HG03575 (cell line): ENCODE measurements at regions not wholly inside any gene's neighbourhood (a gene's known extent, or its start where the extent isn't known, plus 50 kb on each side); places are given as distances from the start of the nearest gene placed in this dataset.

Experiments
- ATAC-seq: cut with Tn5 transposase; IDR thresholded peaks from one replicate; pipeline ENCODE4 v1.9.1; 2021; ENCODE audit not compliant: unreplicated experiment, insufficient number of reproducible peaks, low FRiP score; ENCODE audit errors: extremely low read depth

DNA sequence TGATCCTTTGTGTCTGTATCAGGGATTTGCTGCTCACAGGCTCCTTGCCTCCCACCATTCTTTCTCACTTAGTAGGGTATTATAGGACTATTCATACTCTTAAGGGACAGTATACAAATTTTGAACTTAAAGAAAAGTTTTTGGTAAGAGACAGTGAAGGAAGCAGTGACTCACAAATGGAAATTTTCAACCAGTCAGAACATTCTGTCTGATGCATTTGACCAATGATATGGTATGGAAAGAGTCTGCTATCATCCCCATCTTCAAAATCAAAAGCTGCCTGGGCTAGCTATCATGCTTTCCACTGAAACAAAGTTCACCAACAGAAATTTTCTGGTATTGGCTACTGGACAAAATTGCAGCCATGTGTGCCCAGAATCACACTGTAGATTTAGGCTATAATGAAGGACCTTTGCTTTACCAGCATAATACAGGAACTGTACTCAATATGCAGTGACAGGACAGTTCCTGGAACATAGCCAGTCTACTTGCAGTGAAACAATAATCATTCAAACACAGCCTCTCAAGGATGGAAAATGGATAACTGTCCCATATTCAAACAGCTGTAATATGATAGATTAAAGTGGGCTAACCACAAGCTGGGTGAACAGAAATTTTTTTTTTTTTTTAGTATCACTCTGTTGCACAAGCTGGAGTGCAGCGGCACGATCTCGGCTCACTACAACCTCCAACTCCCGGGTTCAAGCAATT is 109.0 kb upstream of the ACSL4 start:
- ATAC-seq, result no peak

DNA sequence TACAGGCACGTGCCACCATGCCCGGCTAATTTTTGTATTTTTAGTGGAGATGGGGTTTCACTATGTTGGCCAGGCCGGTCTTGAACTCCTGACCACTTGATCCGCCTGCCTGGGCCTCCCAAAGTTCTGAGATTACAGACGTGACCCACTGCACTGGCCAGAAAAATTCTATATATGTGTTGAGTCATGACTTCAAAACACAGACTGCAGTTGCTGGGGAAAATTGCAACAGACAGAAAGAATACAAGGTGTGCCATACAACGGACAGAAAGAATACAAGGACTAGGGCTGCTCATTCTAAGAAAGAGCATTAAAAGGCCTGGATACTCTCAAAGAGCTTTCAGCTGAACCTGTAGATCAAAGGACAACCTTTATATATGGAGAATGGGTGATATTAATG is 109.6 kb upstream of the ACSL4 start:
- no peak for ATAC-seq

- ATAC-seq, result no peak
These were observed 111.1 kb upstream of the ACSL4 start for GRCh38 chrX:109843963-109844751.

GRCh38 chrX:109844986-109845385 is 111.9 kb upstream of the ACSL4 start:
- no peak for ATAC-seq

DNA sequence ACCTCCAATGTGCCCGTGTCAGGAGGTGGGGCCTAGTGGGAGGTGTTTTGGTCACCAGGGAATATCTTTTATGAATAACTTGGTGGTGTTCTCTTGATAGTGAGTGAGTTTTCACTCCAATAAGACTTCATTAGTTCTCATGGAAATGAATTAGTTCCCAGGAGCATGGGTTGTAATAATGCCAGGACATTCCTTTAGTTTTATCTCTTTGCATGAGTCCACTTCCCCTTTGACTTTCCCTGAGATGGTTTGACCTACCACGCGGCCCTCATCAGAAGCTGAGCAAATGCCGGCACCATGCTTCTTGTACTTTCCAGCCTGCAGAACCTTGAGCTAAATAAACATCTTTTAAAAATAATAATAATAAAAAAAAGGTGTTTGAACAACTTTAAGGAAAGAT is 112.9 kb upstream of the ACSL4 start:
- no peak for ATAC-seq

GRCh38 chrX:109847257-109848187 is 114.5 kb upstream of the ACSL4 start:
- no peak for ATAC-seq

DNA sequence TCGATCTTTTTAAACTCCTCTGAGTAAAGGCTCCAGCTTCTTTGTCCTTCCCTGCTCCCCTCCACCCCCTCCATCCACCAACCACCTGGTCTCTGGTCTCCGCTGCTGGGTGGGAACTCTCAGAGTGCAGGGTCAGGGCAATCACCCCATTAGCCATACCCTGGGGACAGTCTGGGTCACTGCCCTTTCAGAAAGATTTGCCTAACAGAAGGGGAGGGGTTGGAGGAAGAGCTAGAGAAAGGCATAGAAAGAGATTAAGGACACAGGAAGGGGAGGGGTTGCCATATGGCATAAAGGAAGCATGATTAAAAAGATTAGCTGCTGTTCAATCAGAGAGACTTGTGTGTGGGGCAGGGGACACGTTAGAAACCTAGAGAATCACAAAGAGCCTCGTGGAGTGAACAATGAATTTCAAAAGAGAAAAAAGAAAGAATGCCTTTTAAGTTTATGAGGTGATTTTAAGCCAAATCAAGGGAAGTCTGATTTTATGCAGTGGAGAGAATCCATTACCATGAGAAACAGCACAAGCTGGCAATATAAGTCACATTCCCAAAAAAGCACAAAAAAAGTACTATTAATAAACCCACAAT is 115.5 kb upstream of the ACSL4 start:
- no peak for ATAC-seq

DNA sequence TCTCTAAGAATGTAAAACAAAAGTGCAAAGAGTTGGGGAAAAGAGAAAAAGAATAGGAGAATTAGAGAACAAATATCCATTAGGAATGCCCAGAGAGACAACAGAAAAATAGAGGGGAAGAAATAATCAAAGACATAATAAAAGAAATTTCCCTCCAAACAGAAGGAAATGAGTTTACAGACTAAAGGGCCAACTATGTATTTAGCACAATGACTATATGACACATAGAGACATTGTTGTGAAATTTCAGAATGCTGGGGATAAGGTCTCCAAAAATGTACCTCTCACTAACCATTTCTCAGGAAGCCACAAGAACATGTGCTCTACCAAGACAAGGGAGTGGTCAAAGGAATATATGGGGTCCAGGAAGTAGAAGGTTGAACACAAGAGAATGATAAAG is 121.0 kb upstream of the ACSL4 start:
- ATAC-seq, result no peak

DNA sequence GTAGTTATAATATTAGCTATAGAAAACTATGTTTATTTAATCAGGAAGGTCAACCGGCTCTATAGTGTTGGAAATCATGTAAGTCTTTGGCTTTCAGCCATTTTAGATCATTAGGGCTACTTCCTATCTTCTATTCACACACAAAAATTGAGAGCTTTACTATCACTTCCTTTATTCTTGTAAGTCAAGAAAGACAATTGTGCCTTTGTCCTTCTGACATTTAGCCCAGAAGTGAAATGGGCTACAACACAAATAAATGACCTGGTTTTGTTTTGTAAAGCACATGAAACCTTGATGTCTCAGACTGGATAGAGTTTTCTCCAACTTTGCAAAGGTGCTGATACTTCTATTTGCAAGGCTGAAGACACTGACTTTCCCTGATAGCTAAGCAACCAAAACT is 122.4 kb upstream of the ACSL4 start:
- no peak for ATAC-seq

GRCh38 chrX:109856974-109857373 is 123.9 kb upstream of the ACSL4 start:
- no peak for ATAC-seq

DNA sequence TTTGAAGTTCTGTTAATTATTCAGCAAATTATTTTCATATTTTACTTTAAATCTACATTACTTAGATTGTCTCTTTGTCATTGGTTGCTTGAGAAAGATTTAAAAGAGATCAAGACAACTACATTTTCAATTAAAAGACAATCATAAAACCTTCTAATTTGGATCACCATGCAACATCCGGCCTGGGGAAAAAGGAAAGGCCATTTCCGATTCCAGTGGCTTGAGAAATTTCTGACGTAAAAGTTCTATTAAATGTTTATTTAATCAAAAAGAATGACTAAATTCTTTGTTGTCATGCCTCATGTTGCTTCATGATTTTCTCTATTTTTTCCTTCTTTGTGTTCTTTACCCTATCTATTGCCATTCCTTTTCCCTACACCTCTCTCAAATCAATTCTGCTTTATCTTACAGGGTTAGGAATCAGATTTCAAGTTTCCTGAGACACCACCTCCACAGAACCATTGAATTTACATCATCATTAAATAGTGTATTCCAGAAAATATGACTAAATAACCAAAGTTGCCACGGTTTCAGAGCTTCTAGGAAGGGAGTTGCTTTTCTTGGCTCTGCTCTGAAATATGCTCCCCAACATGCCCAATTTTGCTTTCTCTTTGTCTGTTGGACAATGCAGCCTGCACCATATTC is 124.6 kb upstream of the ACSL4 start:
- no peak for ATAC-seq

GRCh38 chrX:109858602-109859341 is 125.7 kb upstream of the ACSL4 start:
- no peak for ATAC-seq

GRCh38 chrX:109859651-109860050 is 126.6 kb upstream of the ACSL4 start:
- no peak for ATAC-seq

- no peak for ATAC-seq
These were observed 129.4 kb upstream of the ACSL4 start for GRCh38 chrX:109862433-109862832.

DNA sequence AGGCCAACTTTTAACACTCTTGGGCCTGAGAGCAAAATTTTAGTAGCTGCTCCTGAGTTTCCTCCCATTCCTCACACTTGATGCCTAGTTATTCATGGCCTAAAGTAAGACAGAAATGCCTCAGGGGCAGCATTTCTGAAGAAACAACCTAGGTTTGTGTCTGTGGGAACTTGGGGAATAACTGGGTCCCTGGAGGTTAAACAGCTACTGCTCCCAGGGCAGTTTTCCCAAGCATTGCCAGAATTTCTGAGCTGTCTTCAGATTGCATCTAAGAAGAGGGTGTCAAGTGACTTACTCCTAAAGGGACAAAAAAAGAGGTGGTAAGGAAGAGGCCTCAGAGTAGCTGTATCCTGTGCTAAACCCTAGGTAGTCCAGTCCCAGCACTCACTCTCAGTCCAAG is 130.8 kb upstream of the ACSL4 start:
- ATAC-seq, result no peak

DNA sequence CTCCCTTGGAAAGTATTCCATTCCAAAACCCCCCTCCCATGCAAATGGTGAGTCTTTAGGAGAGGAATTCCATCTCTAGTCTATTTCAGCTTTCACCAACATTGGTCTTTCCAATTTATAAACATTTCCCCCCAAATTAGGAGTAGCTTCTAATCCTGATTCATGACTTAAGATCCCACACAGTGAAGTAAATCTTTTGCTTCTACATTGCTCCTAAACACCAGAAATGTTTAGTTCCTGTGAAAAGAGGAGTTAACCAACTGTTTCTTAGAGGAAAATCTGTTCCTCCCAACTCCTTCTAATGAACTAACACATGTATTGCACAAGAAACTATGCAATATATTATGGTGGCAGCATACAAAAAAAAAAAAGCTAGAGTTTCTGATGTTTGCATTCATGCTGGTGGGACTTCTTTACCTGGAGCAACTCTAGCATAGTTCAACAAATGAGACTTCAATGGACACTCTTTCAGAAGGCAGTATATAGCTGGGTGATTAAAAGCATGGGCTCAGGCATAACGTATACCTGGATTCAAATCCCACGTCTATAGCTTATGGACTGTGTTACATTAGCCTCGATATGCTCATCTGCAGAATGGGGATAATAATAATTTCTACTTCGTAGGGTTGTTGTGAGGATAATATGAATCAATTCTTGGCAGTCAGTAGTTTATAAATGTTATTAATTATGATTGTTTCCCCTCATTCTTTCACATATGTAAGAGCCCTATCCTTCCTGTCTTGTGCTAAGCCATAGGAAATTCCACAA is 131.6 kb upstream of the TMEM164 start:
- ATAC-seq, result no peak

DNA sequence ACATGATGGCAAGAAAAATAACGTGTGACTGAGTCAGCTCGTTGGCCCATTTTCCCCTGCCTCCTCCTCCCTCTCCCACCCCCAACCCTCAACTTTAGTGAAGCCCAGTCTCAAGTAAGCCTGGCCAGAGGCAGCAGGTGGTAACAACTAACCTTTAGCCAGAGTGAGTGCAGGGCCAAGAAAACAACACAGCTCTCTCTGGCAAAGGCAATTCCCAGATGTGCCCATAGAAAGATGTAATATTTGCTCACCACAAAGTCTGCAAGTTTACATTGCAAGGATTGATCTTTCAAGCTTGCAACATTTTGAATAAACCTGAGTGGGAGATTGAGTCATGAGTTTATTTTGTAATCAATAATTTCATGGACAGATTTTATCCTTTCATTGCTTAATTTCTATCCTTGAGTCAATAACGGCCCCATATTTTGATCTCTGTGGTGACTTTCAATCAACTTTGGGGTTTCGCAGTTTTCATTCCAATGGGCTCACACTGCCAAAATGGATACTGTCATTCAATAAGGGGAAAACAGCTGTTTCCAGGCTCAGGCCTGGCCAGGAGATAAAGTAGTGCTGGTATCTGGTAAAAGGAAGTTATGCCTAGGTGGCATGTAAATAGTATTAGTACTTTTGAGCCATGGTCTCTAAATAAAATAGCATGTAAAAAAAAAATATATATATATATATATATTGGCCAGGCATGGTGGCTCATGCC is 130.7 kb upstream of the TMEM164 start:
- no peak for ATAC-seq
